ENCODE measurements at regions not wholly inside any gene's neighbourhood (a gene's known extent, or its start where the extent isn't known, plus 50 kb on each side); places are given as distances from the start of the nearest gene placed in this dataset.

- in situ Hi-C loops (cut with MboI; ENCODE audit: low pct_unique_long_range_greater_than_20kb, low sequenced_read_pairs): no loop called here
Measured at GRCh38 chr11:45527898-45528297, 137.5 kb downstream of the CHST1 start.

DNA sequence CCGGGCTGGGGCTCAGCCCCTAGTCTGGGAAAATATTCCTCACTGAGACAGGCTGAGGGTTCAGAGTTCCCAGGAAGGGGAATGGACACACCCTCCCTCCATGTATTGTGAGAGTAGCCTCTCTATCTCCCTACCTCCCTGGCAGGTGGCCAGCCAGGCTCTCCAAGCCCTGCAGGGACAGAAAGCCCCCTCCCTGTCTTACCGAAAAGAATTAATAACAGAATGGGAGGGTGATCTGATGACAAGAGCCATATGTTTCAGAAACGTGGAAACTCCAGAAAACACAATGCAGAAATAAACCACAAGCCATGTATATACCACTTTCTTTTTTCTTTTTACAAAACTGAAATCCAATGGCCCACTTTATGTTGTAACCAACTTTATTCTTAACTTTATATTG, 140.0 kb downstream of the CHST1 start:
- in situ Hi-C loops (cut with MboI; ENCODE audit: low pct_unique_long_range_greater_than_20kb, low sequenced_read_pairs): no loop called here

More at GRCh38 chr11:45527898-45528297, 137.5 kb downstream of the CHST1 start:
- no peak for DNase-seq

DNA sequence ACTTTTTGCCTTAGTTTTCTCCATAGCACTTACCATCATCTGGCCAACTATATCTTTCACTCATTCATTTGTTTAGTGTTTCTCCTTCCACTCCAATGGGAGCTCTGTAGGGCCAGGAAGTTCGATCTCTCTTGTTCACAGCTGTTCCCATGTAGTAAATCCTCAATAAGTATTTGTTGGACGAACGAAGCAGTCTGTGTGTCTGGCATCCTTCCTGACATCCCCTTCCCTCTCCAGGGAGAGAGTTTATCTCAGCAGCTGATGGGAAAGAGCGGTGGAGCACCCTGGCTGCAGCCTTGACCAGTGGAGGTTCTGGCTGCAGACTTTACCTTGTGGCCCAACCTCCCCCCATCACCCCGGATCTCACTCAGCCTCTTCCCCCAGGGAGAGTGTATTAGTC, 141.7 kb downstream of the CHST1 start:
- DNase-seq: no peak
- in situ Hi-C loops (cut with MboI; ENCODE audit: low pct_unique_long_range_greater_than_20kb, low sequenced_read_pairs): no loop called here

More for the DNA sequence above, 140.0 kb downstream of the CHST1 start:
- no peak for DNase-seq

DNA sequence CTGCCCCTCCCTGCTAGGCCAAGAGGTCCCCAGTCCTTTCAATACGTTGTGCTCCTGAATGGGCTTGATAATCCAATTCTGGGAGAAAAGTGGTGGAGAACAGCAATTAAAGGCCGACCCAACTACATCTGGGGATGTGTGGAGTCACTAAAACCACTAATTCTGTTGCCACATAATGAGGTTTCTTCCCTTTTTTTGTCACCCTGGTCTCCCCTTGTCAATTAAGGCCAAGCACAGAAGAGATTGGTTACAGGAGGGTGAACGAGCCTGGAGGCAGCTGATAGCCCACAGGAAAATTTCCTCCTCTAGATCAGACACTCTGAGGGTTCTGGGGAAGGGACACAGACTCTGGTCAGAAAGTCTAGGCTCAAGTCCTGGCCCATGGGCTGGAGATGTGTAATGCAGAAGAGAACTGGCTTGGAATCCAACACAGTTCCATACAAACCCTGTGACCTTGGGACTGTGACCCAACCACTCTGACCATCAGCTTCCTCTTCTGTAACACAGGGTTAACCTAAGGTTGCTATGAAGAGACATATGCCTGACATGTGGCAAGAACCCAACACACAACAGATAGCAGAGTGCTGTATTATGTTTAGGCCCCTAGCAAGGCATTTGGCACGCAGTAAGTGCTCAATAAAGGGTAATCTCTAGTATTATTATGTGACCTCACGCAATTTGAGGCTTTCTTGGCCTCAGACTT, 146.4 kb downstream of the CHST1 start:
- no peak for DNase-seq
- in situ Hi-C loops (cut with MboI; ENCODE audit: low pct_unique_long_range_greater_than_20kb, low sequenced_read_pairs): no loop called here

DNA sequence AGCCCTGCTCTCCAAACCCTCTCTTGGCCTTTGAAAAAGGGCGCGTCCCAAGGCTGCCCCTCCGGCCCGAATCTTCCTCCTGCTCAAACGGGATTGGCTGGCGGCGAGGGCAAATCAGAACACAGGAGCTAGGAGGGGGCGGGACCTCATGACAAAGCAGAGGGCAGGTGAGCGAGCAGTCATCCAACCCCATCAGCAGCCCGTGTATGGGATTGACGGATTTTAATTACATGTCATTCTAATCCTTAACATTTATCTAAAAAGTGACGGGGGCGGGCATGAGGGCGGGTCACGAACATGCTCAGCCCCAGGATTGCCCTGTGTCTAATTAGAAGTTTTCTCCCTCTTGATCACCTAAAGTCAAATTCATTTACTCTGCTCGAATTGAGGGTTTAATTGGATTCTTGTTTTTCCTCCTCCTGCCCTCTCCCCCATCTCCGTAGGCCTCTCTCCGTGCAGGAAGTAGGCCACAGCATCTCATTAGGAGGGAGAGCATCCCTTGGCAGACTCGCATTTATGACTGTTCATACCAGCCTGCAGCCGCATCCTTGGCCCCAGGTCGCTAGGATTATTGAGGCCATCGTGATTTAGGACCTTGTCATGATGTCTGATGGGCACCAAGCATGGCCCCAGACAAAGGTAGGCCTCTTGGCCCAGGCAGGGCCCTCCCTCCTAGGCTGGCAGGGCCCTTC, 147.1 kb downstream of the CHST1 start:
- in situ Hi-C loops (cut with MboI; ENCODE audit: low pct_unique_long_range_greater_than_20kb, low sequenced_read_pairs): no loop called here
- DNase-seq: no peak

DNA sequence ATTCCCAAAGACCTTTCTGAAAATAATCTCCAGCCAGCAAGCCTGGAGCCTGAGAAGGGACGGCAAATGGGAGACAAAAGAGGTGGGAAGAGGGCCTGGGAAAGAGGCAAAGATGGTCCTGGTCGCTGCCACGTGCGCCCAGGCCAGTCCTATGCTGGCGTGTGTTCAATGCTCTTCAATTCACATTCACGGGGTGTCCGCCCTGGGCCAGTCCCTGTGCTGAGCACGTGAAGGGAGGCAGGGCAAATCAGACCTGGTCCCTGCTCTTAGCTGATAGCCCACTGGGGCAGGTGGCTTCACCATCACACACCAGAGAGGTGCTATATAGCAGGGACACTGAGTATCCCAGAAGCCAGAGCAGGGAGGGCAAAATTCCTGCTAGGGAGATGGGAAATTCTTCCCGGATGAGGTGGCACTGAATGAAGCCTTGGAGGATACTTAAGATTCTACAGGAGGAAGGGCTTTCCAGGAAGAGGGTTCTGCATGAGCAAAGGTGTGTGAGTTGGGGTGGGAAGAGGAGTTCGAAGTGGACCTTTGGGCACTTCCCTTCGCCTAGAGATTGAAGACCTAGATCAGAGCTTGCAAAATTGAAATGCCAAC, 148.2 kb downstream of the CHST1 start:
- no peak for DNase-seq
- in situ Hi-C loops (cut with MboI; ENCODE audit: low pct_unique_long_range_greater_than_20kb, low sequenced_read_pairs): no loop called here

GRCh38 chr11:45513821-45514340, 151.5 kb downstream of the CHST1 start:
- in situ Hi-C loops (cut with MboI; ENCODE audit: low pct_unique_long_range_greater_than_20kb, low sequenced_read_pairs): no loop called here
- DNase-seq: peak; percentile 1

- no peak for DNase-seq
Measured at GRCh38 chr11:45512471-45513148, 152.8 kb downstream of the CHST1 start.

GRCh38 chr11:45511566-45511965, 153.9 kb downstream of the CHST1 start:
- in situ Hi-C loops (cut with MboI; ENCODE audit: low pct_unique_long_range_greater_than_20kb, low sequenced_read_pairs): no loop called here

More at GRCh38 chr11:45512471-45513148, 152.8 kb downstream of the CHST1 start:
- in situ Hi-C loops (cut with MboI; ENCODE audit: low pct_unique_long_range_greater_than_20kb, low sequenced_read_pairs): no loop called here

GRCh38 chr11:45507916-45508315, 157.5 kb downstream of the CHST1 start:
- in situ Hi-C loops (cut with MboI; ENCODE audit: low pct_unique_long_range_greater_than_20kb, low sequenced_read_pairs): no loop called here
- no peak for DNase-seq

More at GRCh38 chr11:45511566-45511965, 153.9 kb downstream of the CHST1 start:
- no peak for DNase-seq

GRCh38 chr11:45503311-45503710, 162.1 kb downstream of the CHST1 start:
- in situ Hi-C loops (cut with MboI; ENCODE audit: low pct_unique_long_range_greater_than_20kb, low sequenced_read_pairs): no loop called here
- no peak for DNase-seq

- DNase-seq: no peak
Measured at GRCh38 chr11:45502226-45502545, 163.2 kb downstream of the CHST1 start.

DNA sequence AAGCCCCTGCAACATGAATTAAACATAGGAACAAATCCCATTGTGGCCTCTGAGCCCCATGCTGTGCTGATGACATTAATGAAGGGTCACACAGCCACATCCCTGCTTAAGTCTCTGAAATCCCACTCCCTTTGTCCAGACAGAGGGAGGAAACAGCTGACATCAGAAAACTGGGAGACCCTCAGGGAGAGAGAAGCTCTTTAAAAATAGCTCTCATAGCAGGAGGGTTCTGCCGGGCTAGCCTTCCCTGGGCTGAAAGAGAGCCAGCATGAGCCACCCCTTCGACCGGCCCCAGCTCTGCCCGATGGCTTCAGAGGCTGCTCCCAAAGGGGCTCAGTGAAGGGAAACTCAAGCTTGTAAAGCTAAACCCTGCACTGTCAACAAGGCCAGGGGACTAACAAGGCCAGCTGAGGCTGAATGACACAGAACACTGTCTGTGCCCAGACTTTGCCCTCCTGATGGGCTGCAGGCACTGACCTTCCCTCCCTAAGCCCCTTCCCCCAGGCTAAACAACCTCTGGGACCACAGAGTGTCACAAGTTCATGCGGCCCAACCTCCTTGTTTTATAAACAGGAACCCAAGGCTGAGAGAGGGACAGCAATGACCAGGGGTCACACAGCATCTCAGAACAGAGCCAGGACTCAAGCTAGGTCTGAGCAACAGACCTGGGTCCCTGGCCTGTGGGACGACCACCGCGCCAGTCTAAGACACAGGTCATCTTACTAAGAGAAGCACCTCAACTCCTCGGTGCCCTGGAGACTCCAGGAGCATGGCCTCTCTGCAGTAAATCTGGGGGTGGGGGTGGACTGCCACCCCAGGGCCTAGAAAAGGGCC, 163.8 kb downstream of the CHST1 start:
- no peak for DNase-seq
- in situ Hi-C loops (cut with MboI; ENCODE audit: low pct_unique_long_range_greater_than_20kb, low sequenced_read_pairs): no loop called here

More at GRCh38 chr11:45502226-45502545, 163.2 kb downstream of the CHST1 start:
- in situ Hi-C loops (cut with MboI; ENCODE audit: low pct_unique_long_range_greater_than_20kb, low sequenced_read_pairs): no loop called here

DNA sequence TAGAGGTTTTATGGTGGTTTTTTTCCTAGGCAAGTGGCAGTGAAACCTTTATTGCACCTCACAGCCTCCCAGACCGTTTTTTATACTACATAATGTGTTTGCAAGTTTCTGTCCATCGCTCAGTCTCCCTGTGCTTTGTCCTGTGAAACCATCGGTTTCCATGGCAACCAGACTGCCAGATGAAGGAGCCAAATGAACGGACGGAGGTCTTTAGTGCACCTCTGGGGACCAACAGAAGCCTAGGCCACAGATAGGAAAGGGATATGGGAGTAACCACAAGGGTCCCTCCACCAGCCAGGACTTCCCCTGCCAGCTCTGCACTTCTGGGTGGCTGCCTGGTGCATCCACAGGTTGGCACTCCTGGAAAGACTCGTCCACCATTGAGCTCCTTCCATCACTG, 165.0 kb downstream of the CHST1 start:
- DNase-seq: no peak

GRCh38 chr11:45494738-45495137, 170.7 kb downstream of the CHST1 start:
- in situ Hi-C loops (cut with MboI; ENCODE audit: low pct_unique_long_range_greater_than_20kb, low sequenced_read_pairs): no loop called here

More for the DNA sequence above, 165.0 kb downstream of the CHST1 start:
- in situ Hi-C loops (cut with MboI; ENCODE audit: low pct_unique_long_range_greater_than_20kb, low sequenced_read_pairs): no loop called here

DNA sequence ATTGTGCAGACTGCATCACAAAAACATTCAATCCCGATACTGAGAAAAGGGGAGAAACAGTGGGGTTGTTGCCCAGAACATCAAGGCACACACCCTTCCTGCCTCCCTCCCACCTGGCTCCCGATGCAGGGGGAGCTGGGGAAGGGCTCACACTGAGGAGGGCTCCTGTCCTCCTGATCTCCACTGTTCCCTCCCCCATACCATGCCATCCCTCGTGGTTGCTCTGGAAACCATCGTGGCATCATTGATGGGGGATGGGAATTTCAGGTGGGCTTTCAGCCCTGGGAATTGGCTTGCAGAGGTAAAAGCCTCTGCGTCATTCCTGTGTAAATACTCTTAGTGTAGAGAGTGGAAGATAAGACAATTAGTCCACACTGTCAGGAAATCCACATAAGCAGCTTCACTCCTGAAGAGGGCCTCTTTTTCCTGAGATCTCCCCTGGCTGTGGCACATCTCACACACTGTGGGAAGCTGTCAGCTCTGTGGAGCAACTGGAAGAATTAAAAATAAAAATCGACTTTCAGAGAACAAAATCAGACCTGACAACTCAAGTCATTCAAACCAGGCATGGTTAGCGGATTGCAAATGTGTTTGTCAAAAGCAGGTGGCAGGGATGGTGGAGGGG, 176.0 kb downstream of the CHST1 start:
- DNase-seq: no peak
- in situ Hi-C loops (cut with MboI; ENCODE audit: low pct_unique_long_range_greater_than_20kb, low sequenced_read_pairs): no loop called here

More at GRCh38 chr11:45494738-45495137, 170.7 kb downstream of the CHST1 start:
- no peak for DNase-seq

DNA sequence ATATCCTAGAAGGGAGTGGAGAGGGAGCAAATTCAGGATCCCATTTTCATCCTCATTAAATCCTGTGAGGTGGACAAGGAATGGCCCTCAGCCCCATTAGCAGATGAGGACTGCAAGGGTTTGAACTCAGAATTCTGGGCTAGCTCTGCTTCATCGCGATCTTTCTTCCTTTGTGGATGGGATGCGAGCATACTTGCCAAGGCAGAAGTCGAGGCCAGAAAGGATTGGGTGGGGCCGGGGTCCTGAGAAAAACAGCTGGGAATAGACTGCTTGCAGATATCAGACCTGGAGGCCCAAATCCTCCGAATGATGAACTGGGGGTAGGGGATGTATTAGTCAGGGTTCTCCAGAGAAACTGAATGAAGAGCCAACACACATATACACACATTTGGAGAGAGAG, 179.0 kb downstream of the CHST1 start:
- DNase-seq: no peak
- in situ Hi-C loops (cut with MboI; ENCODE audit: low pct_unique_long_range_greater_than_20kb, low sequenced_read_pairs): no loop called here

DNA sequence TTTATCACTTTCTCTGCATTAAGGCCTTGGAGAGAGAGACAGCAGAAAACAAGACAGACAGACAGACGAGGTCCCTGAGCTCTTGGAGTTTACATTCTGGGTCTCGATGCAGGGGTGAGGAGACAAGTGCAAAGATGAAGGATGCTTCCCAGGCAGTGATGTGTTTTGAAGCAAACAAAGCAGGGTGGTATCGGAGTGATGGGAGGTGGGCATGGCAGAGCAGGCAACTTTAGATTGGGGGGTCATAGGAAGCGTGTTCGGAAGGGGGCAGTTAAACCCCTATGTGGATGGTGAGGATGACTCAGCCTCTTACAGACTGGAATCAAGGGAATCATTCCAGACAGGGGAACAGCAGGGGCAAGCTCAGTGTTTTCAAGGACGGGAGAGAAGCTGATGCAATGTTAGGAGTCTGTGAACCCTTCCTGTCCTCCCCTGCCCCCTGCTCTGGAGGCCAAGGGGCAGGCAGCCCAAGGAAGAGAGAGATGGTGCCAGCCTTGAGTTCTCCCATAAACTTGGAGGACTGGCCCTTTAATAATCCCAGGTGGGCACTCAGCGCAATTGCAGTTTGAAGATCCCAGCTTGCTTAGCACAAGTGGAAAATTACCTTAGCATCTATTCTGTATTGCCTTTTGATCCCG, 180.2 kb downstream of the CHST1 start:
- DNase-seq: no peak
- in situ Hi-C loops (cut with MboI; ENCODE audit: low pct_unique_long_range_greater_than_20kb, low sequenced_read_pairs): no loop called here
